ENCODE measurements at regions not wholly inside any gene's neighbourhood (a gene's known extent, or its start where the extent isn't known, plus 50 kb on each side); places are given as distances from the start of the nearest gene placed in this dataset.
"Not testable (repeated sequence)": the region's sequence is repeated elsewhere in the genome, so short reads cannot be mapped to it uniquely, and the experiment has no call there.

DNA sequence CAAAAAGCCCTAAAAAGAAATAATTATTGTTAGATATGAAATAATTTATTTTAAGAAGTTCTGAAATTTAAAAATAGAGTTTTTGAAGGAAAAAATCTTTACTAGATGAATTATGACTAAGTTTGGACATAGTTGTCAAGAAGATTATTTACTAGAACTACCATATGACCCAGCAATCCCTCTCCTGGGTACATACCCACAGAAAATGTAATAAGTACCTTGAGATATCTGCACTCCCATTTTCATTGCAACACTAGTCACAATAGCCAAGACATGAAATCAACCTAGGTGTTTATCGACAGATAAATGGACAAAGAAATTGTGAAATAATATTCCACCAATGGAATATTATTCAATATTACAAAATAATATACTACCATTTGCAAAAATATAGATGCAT, 109.9 kb downstream of the PDHA2 start:
- ChIA-PET POLR2A (no interaction called here), CTCF (no interaction called here)
- intact Hi-C loops (cut with micrococcal nuclease) = no loop called here
- no peak for DNase-seq
- Mint-ChIP-seq H3K9me3 (peaks cover 0 to 11% (median 0%) of the 10 kb centered on the region in 11 donors), H3K27me3 (no peaks in the 10 kb centered on the region), H3K4me1 (no peaks in the 10 kb centered on the region), H3K4me3 (no peak overlapping the region), H3K36me3 (no peaks in the 10 kb centered on the region), H3K27ac (no peak overlapping the region)
- no peak for ATAC-seq
- H3K9me3 ChIP-seq (ENCODE audit: control insufficient read depth in 2 of 3, low read length in 3 of 3) = no peaks in the 10 kb centered on the region
- no peaks in the 10 kb centered on the region for H3K27me3 ChIP-seq (ENCODE audit: control insufficient read depth in 2 of 2, insufficient read depth in 2 of 2, low read length in 2 of 2)
- H3K4me3 ChIP-seq (ENCODE audit: low read length) = no peak overlapping the region
- no peak overlapping the region for H3K27ac ChIP-seq (ENCODE audit: low read depth, low read length)
- no peaks in the 10 kb centered on the region for H3K4me1 ChIP-seq (ENCODE audit: control insufficient read depth in 2 of 2, insufficient read depth in 2 of 2, low read length in 2 of 2)
- no peaks in the 10 kb centered on the region for H3K36me3 ChIP-seq (ENCODE audit: control insufficient read depth in 2 of 3, insufficient read depth in 3 of 3, low read length in 3 of 3)

DNA sequence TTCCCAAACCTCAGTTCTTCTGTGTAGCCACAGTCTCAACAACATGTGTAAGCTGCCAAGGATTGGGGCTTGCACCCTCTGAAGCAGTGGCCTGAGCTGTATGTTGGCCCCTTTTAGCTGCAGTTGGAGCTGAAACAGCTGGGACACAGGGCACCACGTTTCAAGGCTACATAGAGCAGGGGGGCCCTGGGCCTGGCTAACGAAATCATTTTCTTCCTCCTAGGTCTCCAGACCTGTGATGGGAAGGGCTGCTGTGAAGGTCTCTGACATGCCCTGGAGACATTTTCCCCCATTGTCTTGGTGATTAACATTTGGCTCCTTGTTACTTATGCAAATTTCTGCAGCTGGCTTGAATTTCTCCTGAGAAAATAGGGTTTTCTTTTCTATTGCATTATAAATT, 112.6 kb downstream of the PDHA2 start:
- CTCF ChIA-PET = interaction anchor here (0.7 kb wide), 1 partner anchor 123 kb away, joined by 4 read pairs; no protein-coding TSS in a partner anchor
- H3K9me3 ChIP-seq (ENCODE audit: control insufficient read depth in 2 of 3, low read length in 3 of 3); ATAC-seq; H3K36me3 ChIP-seq (ENCODE audit: control insufficient read depth in 2 of 3, insufficient read depth in 3 of 3, low read length in 3 of 3); H3K4me1 Mint-ChIP-seq; H3K27ac ChIP-seq (ENCODE audit: low read depth, low read length); DNase-seq; intact Hi-C loops (cut with micrococcal nuclease); H3K4me3 Mint-ChIP-seq; H3K9me3 Mint-ChIP-seq; POLR2A ChIA-PET; H3K4me3 ChIP-seq (ENCODE audit: low read length); H3K36me3 Mint-ChIP-seq; H3K27me3 ChIP-seq (ENCODE audit: control insufficient read depth in 2 of 2, insufficient read depth in 2 of 2, low read length in 2 of 2); H3K4me1 ChIP-seq (ENCODE audit: control insufficient read depth in 2 of 2, insufficient read depth in 2 of 2, low read length in 2 of 2); H3K27ac Mint-ChIP-seq; H3K27me3 Mint-ChIP-seq: not testable (repeated sequence)

DNA sequence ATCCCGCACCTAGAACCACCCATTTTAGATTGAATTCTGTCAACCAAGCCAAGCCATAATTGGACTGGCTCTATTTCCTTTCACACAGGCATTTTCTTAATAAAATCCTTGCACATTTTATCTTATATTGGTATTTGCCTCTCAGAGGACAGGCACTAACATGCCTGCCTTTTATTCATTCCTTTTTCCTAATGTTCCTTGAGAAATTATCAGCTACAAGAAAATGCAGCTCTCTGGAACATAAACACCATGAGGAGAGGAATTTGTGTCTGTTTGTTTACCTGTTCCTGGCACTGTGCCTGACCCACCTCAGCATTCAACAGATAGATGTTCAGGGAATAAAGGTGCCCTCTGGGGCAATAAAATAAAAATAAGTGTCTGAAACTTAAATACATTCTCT, 116.2 kb downstream of the PDHA2 start:
- Histone ChIP-seq H3K27ac (ENCODE audit: low read depth, low read length) (no peak overlapping the region), H3K4me3 (ENCODE audit: low read length) (no peak overlapping the region), H3K27me3 (ENCODE audit: control insufficient read depth in 2 of 2, insufficient read depth in 2 of 2, low read length in 2 of 2) (no peaks in the 10 kb centered on the region), H3K9me3 (ENCODE audit: control insufficient read depth in 2 of 3, low read length in 3 of 3) (no peaks in the 10 kb centered on the region), H3K36me3 (ENCODE audit: control insufficient read depth in 2 of 3, insufficient read depth in 3 of 3, low read length in 3 of 3) (no peaks in the 10 kb centered on the region), H3K4me1 (ENCODE audit: control insufficient read depth in 2 of 2, insufficient read depth in 2 of 2, low read length in 2 of 2) (no peaks in the 10 kb centered on the region)
- H3K9me3 Mint-ChIP-seq = peaks cover 0 to 4% (median 0%) of the 10 kb centered on the region in 11 donors
- CTCF ChIA-PET = no interaction called here
- no peak for ATAC-seq
- H3K27ac Mint-ChIP-seq = no peak overlapping the region
- H3K4me1 Mint-ChIP-seq = no peaks in the 10 kb centered on the region
- H3K36me3 Mint-ChIP-seq = no peaks in the 10 kb centered on the region
- intact Hi-C loops (cut with micrococcal nuclease) = no loop called here
- DNase-seq = no peak
- no peak overlapping the region for H3K4me3 Mint-ChIP-seq
- H3K27me3 Mint-ChIP-seq = no peaks in the 10 kb centered on the region
- POLR2A ChIA-PET = no interaction called here

DNA sequence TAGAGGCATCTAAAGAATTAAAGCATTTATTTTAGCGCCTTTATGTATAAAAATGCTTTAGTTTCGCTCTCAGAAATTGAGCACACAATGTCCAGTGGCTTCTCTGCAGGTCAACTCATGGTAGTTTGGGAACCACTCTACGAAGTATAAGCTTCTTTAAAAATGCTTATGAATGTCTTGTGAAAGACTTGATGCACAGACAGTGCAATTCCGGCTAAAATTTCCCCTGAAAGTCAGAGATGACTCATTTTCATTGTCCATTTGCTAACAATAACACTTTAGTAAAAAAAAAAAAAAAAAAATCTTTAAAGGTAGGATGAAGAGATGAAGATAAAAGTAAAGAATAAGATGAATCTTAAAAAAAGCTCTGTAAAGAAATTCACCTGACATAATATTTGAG, 117.2 kb downstream of the PDHA2 start:
- Histone ChIP-seq H3K27ac (ENCODE audit: low read depth, low read length) (no peak overlapping the region), H3K36me3 (ENCODE audit: control insufficient read depth in 2 of 3, insufficient read depth in 3 of 3, low read length in 3 of 3) (no peaks in the 10 kb centered on the region), H3K9me3 (ENCODE audit: control insufficient read depth in 2 of 3, low read length in 3 of 3) (no peaks in the 10 kb centered on the region), H3K4me3 (ENCODE audit: low read length) (no peak overlapping the region), H3K4me1 (ENCODE audit: control insufficient read depth in 2 of 2, insufficient read depth in 2 of 2, low read length in 2 of 2) (no peaks in the 10 kb centered on the region), H3K27me3 (ENCODE audit: control insufficient read depth in 2 of 2, insufficient read depth in 2 of 2, low read length in 2 of 2) (no peaks in the 10 kb centered on the region)
- no peak for ATAC-seq
- H3K36me3 Mint-ChIP-seq = no peaks in the 10 kb centered on the region
- ChIA-PET CTCF (no interaction called here), POLR2A (no interaction called here)
- no peaks in the 10 kb centered on the region for H3K27me3 Mint-ChIP-seq
- DNase-seq = no peak
- H3K9me3 Mint-ChIP-seq = peaks cover 0 to 4% (median 0%) of the 10 kb centered on the region in 11 donors
- H3K4me3 Mint-ChIP-seq = no peak overlapping the region
- intact Hi-C loops (cut with micrococcal nuclease) = no loop called here
- H3K27ac Mint-ChIP-seq = no peak overlapping the region
- H3K4me1 Mint-ChIP-seq = no peaks in the 10 kb centered on the region

DNA sequence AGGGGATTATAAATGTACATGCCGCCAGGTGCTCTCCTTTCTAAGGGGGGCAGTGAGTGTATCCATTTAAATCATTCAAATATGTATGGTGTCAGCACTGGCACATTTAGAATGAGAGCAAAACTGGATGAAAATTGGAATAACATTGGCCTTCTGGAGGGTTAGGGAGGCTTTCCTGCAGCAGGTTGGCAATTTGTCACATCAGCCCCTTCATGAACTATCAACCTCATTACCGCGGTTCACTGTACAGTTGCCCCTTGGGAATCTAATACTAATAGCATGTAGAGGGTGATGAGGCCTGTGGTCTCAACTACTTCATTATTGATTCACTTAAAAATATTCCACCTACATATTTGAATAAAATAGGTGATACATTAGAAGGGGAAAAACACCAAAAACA, 117.9 kb downstream of the PDHA2 start:
- no peaks in the 10 kb centered on the region for H3K36me3 Mint-ChIP-seq
- Histone ChIP-seq H3K27ac (ENCODE audit: low read depth, low read length) (no peak overlapping the region), H3K4me1 (ENCODE audit: control insufficient read depth in 2 of 2, insufficient read depth in 2 of 2, low read length in 2 of 2) (no peaks in the 10 kb centered on the region), H3K36me3 (ENCODE audit: control insufficient read depth in 2 of 3, insufficient read depth in 3 of 3, low read length in 3 of 3) (no peaks in the 10 kb centered on the region), H3K27me3 (ENCODE audit: control insufficient read depth in 2 of 2, insufficient read depth in 2 of 2, low read length in 2 of 2) (no peaks in the 10 kb centered on the region), H3K4me3 (ENCODE audit: low read length) (no peak overlapping the region), H3K9me3 (ENCODE audit: control insufficient read depth in 2 of 3, low read length in 3 of 3) (no peaks in the 10 kb centered on the region)
- no peak for ATAC-seq
- intact Hi-C loops (cut with micrococcal nuclease) = no loop called here
- no peak for DNase-seq
- no peaks in the 10 kb centered on the region for H3K4me1 Mint-ChIP-seq
- no peak overlapping the region for H3K4me3 Mint-ChIP-seq
- no peaks in the 10 kb centered on the region for H3K27me3 Mint-ChIP-seq
- ChIA-PET CTCF (no interaction called here), POLR2A (no interaction called here)
- no peak overlapping the region for H3K27ac Mint-ChIP-seq
- peaks cover 0 to 4% (median 0%) of the 10 kb centered on the region in 11 donors for H3K9me3 Mint-ChIP-seq

DNA sequence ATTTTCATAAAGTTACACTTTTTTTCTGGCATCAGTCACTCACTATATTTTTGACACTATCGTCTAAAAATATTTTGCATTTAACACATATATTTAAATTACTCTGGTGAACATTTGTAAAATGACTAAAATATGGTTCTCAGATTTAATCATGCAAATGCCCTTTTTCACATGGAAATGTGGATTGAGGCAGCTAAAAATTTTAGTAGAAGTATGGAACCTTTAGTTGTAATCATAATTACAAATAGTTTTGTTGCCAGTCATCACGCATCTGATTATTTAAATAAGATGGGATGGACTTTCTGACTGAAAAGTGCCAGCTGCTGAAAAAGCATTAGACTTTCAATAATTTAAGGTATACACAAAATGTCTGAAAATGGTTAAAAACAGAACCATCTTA, 119.3 kb downstream of the PDHA2 start:
- Histone ChIP-seq H3K4me3 (ENCODE audit: low read length) (no peak overlapping the region), H3K27ac (ENCODE audit: low read depth, low read length) (no peak overlapping the region), H3K4me1 (ENCODE audit: control insufficient read depth in 2 of 2, insufficient read depth in 2 of 2, low read length in 2 of 2) (no peaks in the 10 kb centered on the region), H3K27me3 (ENCODE audit: control insufficient read depth in 2 of 2, insufficient read depth in 2 of 2, low read length in 2 of 2) (no peaks in the 10 kb centered on the region), H3K36me3 (ENCODE audit: control insufficient read depth in 2 of 3, insufficient read depth in 3 of 3, low read length in 3 of 3) (no peaks in the 10 kb centered on the region), H3K9me3 (ENCODE audit: control insufficient read depth in 2 of 3, low read length in 3 of 3) (no peaks in the 10 kb centered on the region)
- ATAC-seq = no peak
- ChIA-PET POLR2A (no interaction called here), CTCF (no interaction called here)
- Mint-ChIP-seq H3K4me1 (no peaks in the 10 kb centered on the region), H3K27me3 (no peaks in the 10 kb centered on the region), H3K36me3 (no peaks in the 10 kb centered on the region), H3K9me3 (peaks cover 0 to 3% (median 0%) of the 10 kb centered on the region in 11 donors), H3K27ac (no peak overlapping the region), H3K4me3 (no peak overlapping the region)
- intact Hi-C loops (cut with micrococcal nuclease) = no loop called here
- DNase-seq = no peak

DNA sequence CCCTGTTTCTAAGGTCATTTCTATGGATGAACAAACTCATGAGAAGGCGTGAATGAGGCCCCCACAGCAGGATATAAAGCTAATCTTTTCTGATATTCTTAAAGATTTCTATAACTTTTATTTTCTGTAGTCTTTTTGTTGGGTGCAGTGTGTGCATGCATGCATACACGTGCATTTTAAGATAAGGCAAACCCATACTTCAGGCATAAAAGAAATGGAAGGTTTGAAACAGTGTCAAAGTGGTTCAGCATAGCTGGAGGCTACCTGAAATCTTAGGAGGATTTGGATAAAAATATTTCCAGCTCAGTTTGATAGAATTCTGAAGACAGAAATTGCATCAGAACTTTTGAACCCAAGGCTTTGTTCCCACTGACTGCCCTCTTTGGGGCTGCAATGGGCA, 119.7 kb downstream of the PDHA2 start:
- Mint-ChIP-seq H3K27me3 (no peaks in the 10 kb centered on the region), H3K4me1 (no peaks in the 10 kb centered on the region), H3K9me3 (peaks cover 0 to 3% (median 0%) of the 10 kb centered on the region in 11 donors), H3K27ac (no peak overlapping the region), H3K36me3 (no peaks in the 10 kb centered on the region), H3K4me3 (no peak overlapping the region)
- no peak for ATAC-seq
- CTCF ChIA-PET = no interaction called here
- Histone ChIP-seq H3K4me3 (ENCODE audit: low read length) (no peak overlapping the region), H3K27me3 (ENCODE audit: control insufficient read depth in 2 of 2, insufficient read depth in 2 of 2, low read length in 2 of 2) (no peaks in the 10 kb centered on the region), H3K36me3 (ENCODE audit: control insufficient read depth in 2 of 3, insufficient read depth in 3 of 3, low read length in 3 of 3) (no peaks in the 10 kb centered on the region), H3K27ac (ENCODE audit: low read depth, low read length) (no peak overlapping the region), H3K9me3 (ENCODE audit: control insufficient read depth in 2 of 3, low read length in 3 of 3) (no peaks in the 10 kb centered on the region), H3K4me1 (ENCODE audit: control insufficient read depth in 2 of 2, insufficient read depth in 2 of 2, low read length in 2 of 2) (no peaks in the 10 kb centered on the region)
- POLR2A ChIA-PET = no interaction called here
- no peak for DNase-seq
- intact Hi-C loops (cut with micrococcal nuclease) = no loop called here

Data from naive thymus-derived CD4-positive, alpha-beta T cell (primary cell).